Mammary epithelial cell (primary cell): ENCODE measurements at regions not wholly inside any gene's neighbourhood (a gene's known extent, or its start where the extent isn't known, plus 50 kb on each side); places are given as distances from the start of the nearest gene placed in this dataset.

Source experiments
- CTCF ChIP-seq, 2 donors: IDR thresholded peaks in 1 of 2; conservative IDR thresholded peaks in 1 of 2; 2 replicates each; pipeline ENCODE4 v1.5.1; 2011 to 2012; ENCODE audit warnings: inconsistent platforms in 2 of 2, low read length in 2 of 2, mild to moderate bottlenecking in 2 of 2, control low read depth in 1 of 2, low read depth in 1 of 2; ENCODE audit not compliant: insufficient read depth in 1 of 2; ENCODE audit errors: extremely low read depth in 1 of 2
- EZH2 ChIP-seq: IDR thresholded peaks from 2 replicates; pipeline ENCODE4 v1.6.1; 2012; ENCODE audit warnings: low read length, inconsistent platforms, borderline replicate concordance

DNA sequence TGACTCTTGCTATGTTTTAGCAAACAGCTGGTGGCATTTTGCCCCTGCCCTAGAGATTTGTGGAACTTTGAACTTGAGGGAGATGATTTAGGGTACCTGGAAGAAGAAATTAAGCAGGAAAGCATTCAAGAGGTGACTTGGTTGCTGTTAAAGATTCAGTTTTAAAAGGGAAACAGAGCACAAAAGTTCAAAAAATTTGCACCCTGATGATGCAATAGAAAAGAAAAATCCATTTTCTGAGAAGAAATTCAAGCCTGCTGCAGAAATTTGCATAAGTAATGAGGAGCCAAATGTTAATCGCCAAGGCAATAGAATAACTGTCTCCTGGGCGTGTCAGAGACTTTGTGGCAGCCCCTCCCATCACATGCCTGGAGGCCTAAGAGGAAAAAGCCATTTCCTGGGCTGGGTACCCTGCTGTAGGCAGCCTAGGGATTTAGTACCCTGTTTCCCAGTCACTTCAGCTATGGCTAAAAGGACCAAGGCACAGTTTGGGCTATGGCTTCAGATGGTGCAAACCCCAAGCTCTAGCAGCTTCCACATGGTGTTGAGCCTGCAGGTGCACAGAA lies 958.5 kb upstream of the MIR17HG start:
- no peak for TF ChIP-seq CTCF (conservative IDR thresholded peaks at IDR 0.05 in 1 of 2, IDR thresholded peaks at IDR 0.05 in 1 of 2; ENCODE audit: extremely low read depth in 1 of 2, insufficient read depth in 1 of 2, low read depth in 1 of 2, low read length in 2 of 2)
- TF ChIP-seq EZH2: no peak
